Midbrain (tissue), 1 donor: ENCODE measurements at regions not wholly inside any gene's neighbourhood (a gene's known extent, or its start where the extent isn't known, plus 50 kb on each side); places are given as distances from the start of the nearest gene placed in this dataset.
A peak's percentile ranks its signal among the peaks of the same experiment; 100 is the strongest.
"Not testable (repeated sequence)": the region's sequence is repeated elsewhere in the genome, so short reads cannot be mapped to it uniquely, and the experiment has no call there.

ENCODE experiments used
- DNase-seq: peaks from one replicate; lab custom pipeline; 2025; lab: John Stamatoyannopoulos, UW

- DNase-seq, result no peak
Measured at GRCh38 chr18:10169814-10170213, 256.0 kb downstream of the VAPA start.

GRCh38 chr18:10170375-10170774, 256.6 kb downstream of the VAPA start:
- DNase-seq, result no peak

GRCh38 chr18:10175333-10175732, 261.5 kb downstream of the VAPA start:
- not testable (repeated sequence) for DNase-seq

- DNase-seq, result not testable (repeated sequence)
Measured at GRCh38 chr18:10179326-10179725, 265.5 kb downstream of the VAPA start.

- DNase-seq, result no peak
Measured at GRCh38 chr18:10182009-10182624, 268.3 kb downstream of the VAPA start.

- no peak for DNase-seq
Measured at GRCh38 chr18:10184776-10185175, 269.7 kb upstream of the APCDD1 start.

GRCh38 chr18:10188971-10189810, 265.2 kb upstream of the APCDD1 start:
- DNase-seq, result no peak

- no peak for DNase-seq
Measured at GRCh38 chr18:10190564-10190963, 263.9 kb upstream of the APCDD1 start.

GRCh38 chr18:10193444-10193843, 261.0 kb upstream of the APCDD1 start:
- no peak for DNase-seq

GRCh38 chr18:10194592-10194991, 259.8 kb upstream of the APCDD1 start:
- DNase-seq, result no peak

- DNase-seq, result no peak
Measured at GRCh38 chr18:10195529-10195928, 258.9 kb upstream of the APCDD1 start.

GRCh38 chr18:10197097-10197496, 257.3 kb upstream of the APCDD1 start:
- no peak for DNase-seq

GRCh38 chr18:10201226-10201625, 253.2 kb upstream of the APCDD1 start:
- DNase-seq, result no peak

- DNase-seq, result no peak
Measured at GRCh38 chr18:10201659-10202058, 252.8 kb upstream of the APCDD1 start.

GRCh38 chr18:10202845-10203321, 251.6 kb upstream of the APCDD1 start:
- no peak for DNase-seq

- DNase-seq, result no peak
Measured at GRCh38 chr18:10205151-10205550, 249.3 kb upstream of the APCDD1 start.

- no peak for DNase-seq
Measured at GRCh38 chr18:10207682-10208345, 246.6 kb upstream of the APCDD1 start.

- DNase-seq, result no peak
Measured at GRCh38 chr18:10209302-10209701, 245.1 kb upstream of the APCDD1 start.

GRCh38 chr18:10210057-10210633, 244.3 kb upstream of the APCDD1 start:
- no peak for DNase-seq

- DNase-seq, result no peak
Measured at GRCh38 chr18:10213526-10213925, 240.9 kb upstream of the APCDD1 start.

- no peak for DNase-seq
Measured at GRCh38 chr18:10215446-10215845, 239.0 kb upstream of the APCDD1 start.

GRCh38 chr18:10216791-10217190, 237.6 kb upstream of the APCDD1 start:
- peak; percentile 22 for DNase-seq
